Choroid plexus epithelial cell (primary cell): ENCODE measurements at regions not wholly inside any gene's neighbourhood (a gene's known extent, or its start where the extent isn't known, plus 50 kb on each side); places are given as distances from the start of the nearest gene placed in this dataset.
A peak's percentile ranks its signal among the peaks of the same experiment; 100 is the strongest.

Source experiments
- DNase-seq: peaks from one replicate; pipeline ENCODE4 v3.0.0-alpha.2; 2010; ENCODE audit warnings: low read depth
- H3K4me3 ChIP-seq: 2 replicates; pipeline ENCODE4 v1.5.1; 2011; ENCODE audit warnings: low read depth, mild to moderate bottlenecking, control low read depth, low read length, moderate library complexity
- TF ChIP-seq, protein P1 (sequence below): conservative IDR thresholded peaks from 2 replicates; pipeline ENCODE4 v1.5.1; 2011; ENCODE audit warnings: low read depth, mild to moderate bottlenecking, control low read depth, inconsistent platforms, low read length, moderate library complexity

DNA sequence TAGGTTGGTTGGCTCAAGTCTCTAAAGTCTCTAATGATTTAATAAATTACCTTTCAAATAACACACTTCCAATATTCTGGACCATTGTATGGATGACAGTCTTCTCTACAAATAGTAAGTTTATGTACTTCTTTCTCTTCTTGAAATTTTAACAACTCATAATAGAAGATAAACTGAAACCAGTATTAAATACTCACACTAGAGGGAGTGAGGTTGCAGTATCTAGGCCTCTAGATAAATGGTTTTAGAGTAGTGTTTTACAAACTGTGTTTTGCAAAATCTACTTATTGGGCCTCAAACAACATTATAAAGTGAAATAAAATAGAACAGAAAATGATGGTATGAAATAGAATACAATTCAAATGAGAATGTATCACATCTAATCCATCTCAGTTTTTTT lies 479.9 kb upstream of the BRINP3 start:
- TF ChIP-seq, protein P1, sequence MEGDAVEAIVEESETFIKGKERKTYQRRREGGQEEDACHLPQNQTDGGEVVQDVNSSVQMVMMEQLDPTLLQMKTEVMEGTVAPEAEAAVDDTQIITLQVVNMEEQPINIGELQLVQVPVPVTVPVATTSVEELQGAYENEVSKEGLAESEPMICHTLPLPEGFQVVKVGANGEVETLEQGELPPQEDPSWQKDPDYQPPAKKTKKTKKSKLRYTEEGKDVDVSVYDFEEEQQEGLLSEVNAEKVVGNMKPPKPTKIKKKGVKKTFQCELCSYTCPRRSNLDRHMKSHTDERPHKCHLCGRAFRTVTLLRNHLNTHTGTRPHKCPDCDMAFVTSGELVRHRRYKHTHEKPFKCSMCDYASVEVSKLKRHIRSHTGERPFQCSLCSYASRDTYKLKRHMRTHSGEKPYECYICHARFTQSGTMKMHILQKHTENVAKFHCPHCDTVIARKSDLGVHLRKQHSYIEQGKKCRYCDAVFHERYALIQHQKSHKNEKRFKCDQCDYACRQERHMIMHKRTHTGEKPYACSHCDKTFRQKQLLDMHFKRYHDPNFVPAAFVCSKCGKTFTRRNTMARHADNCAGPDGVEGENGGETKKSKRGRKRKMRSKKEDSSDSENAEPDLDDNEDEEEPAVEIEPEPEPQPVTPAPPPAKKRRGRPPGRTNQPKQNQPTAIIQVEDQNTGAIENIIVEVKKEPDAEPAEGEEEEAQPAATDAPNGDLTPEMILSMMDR: peak; percentile 44
- peak; percentile 33 for DNase-seq
- no peak overlapping the region for H3K4me3 ChIP-seq

DNA sequence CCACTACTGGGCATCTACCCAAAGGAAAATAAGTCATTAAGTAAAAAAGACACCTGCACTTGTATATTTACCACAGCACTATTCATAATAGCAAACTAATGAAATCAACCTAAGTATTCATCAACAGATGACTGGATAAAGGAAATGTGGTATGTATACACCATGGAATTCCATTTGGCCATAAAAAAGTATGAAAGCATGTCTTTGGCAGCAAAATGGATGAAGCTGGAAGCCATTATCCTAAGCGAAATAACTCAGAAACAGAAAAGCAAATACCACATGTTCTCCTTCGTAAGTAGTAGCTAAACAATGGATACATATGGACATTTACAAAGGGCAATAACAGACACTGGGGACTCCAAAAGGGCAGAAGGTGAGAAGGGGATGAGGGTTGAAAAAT lies 485.7 kb upstream of the BRINP3 start:
- DNase-seq: no peak
- no peak overlapping the region for H3K4me3 ChIP-seq
- TF ChIP-seq, protein P1: no peak

DNA sequence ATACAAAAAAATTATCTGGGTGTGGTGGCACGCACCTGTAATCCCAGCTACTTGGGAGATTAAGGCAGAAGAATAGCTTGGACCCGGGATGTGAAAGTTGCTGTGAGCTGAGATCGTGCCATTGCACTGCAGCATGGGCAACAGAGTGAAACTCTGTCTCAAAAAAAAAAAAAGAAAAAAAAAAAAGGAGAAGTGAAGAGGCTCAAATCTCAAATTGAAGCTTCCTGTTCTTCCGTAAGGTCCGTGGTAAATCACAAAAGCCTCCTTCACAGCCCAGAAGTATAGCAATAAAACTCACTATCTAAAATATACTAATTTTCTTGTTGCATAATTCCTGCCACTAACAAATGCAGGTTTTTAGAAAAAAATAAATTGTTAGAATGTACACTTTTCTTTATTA lies 498.2 kb upstream of the BRINP3 start:
- TF ChIP-seq, protein P1: no peak
- DNase-seq: no peak
- no peak overlapping the region for H3K4me3 ChIP-seq

DNA sequence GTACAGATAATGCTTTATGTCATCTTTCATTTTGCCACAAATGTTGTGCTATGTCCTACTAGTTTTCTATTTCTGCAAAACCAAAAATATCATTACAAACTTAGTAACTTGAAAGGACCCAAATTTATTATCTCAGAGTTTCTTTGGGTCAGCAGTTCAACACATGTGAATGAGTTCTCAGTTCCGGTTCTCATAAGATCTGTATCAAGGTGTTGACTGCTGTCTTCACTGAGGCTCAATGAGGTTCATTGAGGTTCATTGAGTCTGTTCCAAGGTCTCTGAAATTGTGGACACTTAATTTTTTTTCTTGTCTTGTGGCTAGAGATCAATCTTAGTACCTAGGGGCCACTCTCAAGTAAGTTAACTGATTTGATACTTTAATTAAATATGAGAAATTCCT lies 525.1 kb upstream of the BRINP3 start:
- TF ChIP-seq, protein P1: no peak
- no peak for DNase-seq
- H3K4me3 ChIP-seq: no peak overlapping the region

DNA sequence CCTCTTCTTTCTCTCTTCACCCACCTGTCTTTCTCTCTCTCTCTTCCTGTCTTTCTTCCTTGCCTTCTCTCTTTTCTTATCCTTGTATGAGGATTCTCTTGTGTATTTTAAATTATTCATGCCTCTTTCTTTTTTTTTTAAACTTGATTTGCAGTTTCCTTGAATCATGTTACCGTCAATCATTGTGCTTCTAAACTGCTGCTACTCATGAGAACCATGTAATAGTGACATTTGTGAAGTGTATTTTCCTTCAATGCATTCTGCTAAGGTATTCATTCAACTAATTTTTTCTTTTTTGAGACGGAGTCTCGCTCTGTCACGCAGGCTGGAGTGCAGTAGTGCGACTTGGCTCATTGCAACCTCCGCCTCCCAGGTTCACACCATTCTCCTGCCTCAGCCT lies 539.1 kb upstream of the BRINP3 start:
- TF ChIP-seq, protein P1: no peak
- DNase-seq: no peak
- no peak overlapping the region for H3K4me3 ChIP-seq

DNA sequence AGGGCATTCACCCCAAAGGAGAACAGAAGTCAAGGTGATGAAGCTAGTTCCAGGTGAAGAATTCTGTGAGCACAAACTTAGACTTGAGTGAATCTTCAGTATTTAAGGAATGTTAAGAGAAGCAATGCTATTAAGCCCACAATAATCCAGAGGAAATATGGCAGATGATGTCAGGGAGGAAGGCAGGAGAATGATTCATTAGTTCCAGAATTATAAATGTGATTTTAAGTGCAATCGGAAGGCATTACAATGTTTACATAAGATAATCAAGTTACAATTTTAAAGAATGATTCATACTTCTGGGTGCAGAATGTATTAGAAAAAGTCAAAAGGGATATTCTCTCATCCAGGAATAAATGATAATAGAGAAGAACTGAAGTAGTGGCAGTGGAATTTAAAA lies 545.2 kb upstream of the BRINP3 start:
- no peak overlapping the region for H3K4me3 ChIP-seq
- DNase-seq: peak; percentile 86
- TF ChIP-seq, protein P1: no peak

DNA sequence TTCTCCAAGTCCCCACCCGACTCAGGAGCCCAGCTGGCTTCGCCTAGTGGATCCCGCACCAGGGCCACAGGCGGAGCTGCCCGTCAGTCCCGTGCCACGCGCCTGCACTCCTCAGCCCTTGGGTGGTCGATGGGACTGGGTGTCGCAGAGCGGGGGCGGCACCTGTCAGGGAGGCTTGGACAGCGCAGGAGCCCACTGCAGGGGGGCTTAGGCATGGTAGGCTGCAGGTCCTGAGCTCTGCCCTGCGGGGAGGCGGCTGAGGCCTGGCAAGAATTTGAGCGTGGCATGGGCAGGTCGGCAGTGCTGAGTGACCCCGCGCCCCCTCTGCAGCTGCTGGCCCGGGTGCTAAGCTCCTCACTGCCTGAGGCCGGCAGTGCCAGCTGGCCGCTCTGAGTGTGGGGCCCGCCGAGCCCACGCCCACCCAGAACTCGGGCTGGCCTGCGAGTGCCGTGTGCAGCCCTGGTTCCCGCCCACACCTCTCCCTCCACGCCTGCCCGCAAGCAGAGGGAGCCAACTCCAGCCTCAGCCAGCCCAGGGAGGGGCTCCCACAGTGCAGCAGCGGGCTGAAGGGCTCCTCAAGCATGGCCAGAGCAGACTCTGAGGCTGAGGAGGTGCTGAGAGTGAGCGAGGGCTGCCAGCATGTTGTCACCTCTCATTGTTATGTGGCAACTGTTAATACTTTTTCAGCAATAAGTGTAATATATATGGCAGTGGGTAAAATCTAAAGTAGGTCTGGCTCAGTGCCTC lies 548.4 kb upstream of the BRINP3 start:
- DNase-seq: no peak
- H3K4me3 ChIP-seq: no peak overlapping the region

More for the DNA sequence above, 548.4 kb upstream of the BRINP3 start:
- TF ChIP-seq, protein P1: no peak
